HCT116 (cell line): ENCODE measurements at regions not wholly inside any gene's neighbourhood (a gene's known extent, or its start where the extent isn't known, plus 50 kb on each side); places are given as distances from the start of the nearest gene placed in this dataset.

Experiments used
- EZH2 ChIP-seq: fragments of 200-600 bp; sonication (generic); IDR thresholded peaks from 2 replicates; pipeline ENCODE4 v1.6.1; 2017; ENCODE audit warnings: antibody characterized with exemption, mixed run types
- SRF ChIP-seq: IDR thresholded peaks from 2 replicates; pipeline ENCODE4 v1.6.1; 2012; ENCODE audit warnings: low read depth
- TF ChIP-seq, protein P1 (sequence below), 3 experiments: fragments of 200-600 bp in 1 of 3; sonication (generic) in 1 of 3; IDR thresholded peaks in 2 of 3; conservative IDR thresholded peaks in 1 of 3; 2 replicates each; pipeline ENCODE4 v1.5.1; 2012 to 2017; ENCODE audit warnings: low read depth in 2 of 3, low read length in 2 of 3, antibody characterized with exemption in 1 of 3, borderline replicate concordance in 1 of 3, control low read depth in 1 of 3, mild to moderate bottlenecking in 1 of 3, mixed read lengths in 1 of 3, mixed run types in 1 of 3, moderate library complexity in 1 of 3; ENCODE audit not compliant: insufficient read depth in 1 of 3

DNA sequence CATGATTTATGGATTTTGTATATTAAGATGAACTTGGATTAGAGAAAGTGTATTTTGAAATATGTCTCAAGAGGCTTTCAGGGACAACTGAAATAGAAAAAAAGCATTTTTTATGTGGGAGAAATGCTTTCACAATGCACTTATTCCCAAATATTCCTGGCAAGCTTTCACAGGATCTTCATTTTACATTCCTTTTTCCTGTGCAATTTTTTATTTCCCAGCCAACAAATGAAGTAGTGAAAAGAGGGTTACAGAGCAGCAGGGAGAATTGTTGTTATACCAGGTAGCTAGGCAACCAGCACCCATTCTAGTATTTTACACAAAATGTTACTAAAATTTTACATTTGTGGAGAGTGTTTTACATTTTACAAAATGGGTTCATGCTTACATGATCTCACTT lies 167.0 kb upstream of the RPRM start:
- TF ChIP-seq, protein P1, sequence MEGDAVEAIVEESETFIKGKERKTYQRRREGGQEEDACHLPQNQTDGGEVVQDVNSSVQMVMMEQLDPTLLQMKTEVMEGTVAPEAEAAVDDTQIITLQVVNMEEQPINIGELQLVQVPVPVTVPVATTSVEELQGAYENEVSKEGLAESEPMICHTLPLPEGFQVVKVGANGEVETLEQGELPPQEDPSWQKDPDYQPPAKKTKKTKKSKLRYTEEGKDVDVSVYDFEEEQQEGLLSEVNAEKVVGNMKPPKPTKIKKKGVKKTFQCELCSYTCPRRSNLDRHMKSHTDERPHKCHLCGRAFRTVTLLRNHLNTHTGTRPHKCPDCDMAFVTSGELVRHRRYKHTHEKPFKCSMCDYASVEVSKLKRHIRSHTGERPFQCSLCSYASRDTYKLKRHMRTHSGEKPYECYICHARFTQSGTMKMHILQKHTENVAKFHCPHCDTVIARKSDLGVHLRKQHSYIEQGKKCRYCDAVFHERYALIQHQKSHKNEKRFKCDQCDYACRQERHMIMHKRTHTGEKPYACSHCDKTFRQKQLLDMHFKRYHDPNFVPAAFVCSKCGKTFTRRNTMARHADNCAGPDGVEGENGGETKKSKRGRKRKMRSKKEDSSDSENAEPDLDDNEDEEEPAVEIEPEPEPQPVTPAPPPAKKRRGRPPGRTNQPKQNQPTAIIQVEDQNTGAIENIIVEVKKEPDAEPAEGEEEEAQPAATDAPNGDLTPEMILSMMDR (IDR thresholded peaks at IDR 0.05 in 2 of 3, conservative IDR thresholded peaks at IDR 0.05 in 1 of 3; ENCODE audit: borderline replicate concordance in 1 of 3, insufficient read depth in 1 of 3, low read depth in 2 of 3, low read length in 2 of 3): no peak
- no peak for TF ChIP-seq EZH2
- TF ChIP-seq SRF: no peak
